CD4-positive, alpha-beta T cell treated with Interleukin-1 beta for 1 hour (primary cell): ENCODE measurements at regions not wholly inside any gene's neighbourhood (a gene's known extent, or its start where the extent isn't known, plus 50 kb on each side); places are given as distances from the start of the nearest gene placed in this dataset.

ENCODE experiments used
- DNase-seq, 2 donors: peaks; one replicate each; pipeline ENCODE4 v3.0.0-alpha.2; 2020 to 2022

DNA sequence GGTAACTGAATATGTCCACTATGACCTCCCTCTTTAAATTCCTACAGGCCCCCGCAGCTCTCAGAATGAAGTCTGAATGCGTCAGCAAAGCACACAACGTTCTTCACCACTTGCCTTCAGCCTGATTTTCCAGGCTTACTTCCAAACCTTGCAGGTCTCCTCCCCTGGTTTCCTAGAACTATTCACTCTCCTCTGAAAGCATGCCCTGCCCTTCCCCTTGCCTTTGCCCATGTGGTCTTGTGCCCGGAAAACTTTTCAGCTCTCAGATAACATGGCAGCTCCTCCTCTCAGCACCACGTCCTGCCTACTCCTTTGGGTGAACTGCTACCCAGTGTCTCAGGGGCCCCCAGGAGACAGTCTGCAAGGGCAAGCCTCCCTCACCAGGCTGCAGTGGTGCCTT, 268.5 kb upstream of the LDB2 start:
- DNase-seq: no peak

DNA sequence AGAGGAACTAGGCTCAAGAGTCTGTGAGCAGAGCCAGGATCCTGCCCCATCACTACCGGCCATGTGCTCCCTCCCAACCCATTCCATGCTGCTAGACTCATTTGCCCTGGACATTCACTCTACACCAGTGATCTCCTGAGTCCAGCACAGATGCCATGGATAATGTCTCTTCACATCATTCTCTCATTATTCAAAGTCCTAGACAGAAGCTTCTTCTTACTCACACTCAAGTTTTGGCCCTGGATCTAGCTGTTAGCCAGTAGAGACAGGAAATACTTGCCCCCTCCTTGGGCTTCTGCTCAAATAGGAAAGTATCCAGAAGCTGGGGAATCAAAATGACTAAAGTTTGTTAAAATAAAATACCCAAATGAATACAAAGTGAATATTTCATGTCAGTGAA, 266.8 kb upstream of the LDB2 start:
- DNase-seq: no peak

- no peak for DNase-seq
Observed at GRCh38 chr4:17164666-17165065, 266.2 kb upstream of the LDB2 start.

GRCh38 chr4:17163156-17163771, 264.8 kb upstream of the LDB2 start:
- DNase-seq: no peak

DNA sequence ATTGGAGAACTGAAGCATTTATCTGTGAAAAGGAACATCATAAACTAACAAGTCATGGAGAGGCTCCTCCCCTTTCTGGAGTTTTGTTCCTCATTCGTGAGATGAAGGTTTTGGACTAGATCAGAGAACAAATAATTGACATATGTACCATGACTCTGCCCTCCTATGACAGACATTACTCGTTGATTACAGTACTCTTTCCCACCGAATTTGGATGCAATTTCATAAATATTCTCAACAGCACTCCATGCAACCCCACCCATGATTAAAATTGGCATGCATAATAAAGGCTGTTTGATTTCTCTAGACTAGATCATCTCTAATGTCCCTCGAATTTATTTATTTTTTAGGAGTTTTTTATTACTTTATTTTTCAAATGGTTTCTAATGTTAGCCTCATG, 258.9 kb upstream of the LDB2 start:
- DNase-seq: no peak

DNA sequence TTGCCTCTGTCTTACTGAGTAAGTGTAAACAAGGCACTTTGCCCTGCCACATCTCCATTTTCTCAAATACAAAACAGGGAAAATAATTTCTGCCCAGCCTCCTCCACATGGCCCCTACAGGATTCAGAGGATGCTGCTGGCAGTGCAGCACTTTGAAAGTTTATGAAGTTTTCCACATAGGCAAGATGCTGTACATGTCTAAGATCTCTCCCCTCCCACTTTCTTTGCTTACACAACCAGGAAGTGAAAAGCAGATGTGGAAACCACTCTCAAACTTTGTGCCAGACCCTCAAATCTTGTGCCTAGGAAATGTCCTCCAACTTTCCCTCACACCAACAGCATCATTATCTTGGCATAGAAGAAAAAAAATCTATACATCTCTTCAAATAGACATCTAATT, 257.0 kb upstream of the LDB2 start:
- no peak for DNase-seq

DNA sequence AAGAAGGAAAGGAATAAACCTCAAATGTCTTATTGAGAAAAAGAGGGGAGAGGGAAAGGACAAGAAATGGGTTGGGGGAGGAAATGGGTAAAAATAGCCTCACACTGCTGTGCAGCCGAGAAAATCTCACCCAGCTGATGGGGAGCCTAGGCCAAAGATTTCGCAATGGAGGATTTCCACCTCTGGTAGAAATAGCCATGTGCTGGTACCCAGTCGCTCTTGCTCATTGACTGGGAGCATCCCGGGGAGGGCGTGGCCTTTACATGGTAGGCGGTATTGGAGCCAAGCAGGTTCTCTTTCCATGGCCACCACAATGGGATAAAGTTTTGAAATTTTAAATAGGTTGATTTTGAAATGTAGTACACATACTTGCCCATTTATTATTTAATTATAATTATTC, 255.1 kb upstream of the LDB2 start:
- DNase-seq: no peak

DNA sequence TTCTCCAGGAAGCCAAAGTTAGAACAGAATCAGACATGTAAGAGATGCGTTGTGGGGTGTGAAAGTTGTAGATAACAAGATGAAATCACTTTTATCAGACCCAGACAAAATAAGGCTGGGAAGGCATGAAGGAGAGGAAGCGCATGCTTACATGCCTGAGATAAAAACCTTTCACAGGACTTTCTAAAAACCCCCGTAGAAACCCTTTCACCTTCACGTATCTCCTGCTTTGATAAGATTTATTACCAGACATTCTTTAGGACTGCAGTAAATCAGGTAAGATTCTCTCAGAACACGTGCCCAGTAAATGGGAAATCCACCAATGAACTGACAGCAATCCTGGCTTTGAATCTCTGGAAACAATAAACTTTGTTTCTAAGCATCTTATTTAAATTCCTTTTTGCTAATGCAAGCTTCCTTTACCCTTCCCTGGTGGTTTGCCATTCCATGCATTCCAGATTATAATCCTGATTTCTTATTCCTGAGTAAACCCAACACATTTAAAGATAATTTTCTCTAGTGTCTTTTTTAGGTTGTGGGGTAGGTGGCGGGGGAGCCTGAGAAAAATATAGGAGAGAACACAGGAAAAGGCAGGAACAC, 254.6 kb upstream of the LDB2 start:
- no peak for DNase-seq

DNA sequence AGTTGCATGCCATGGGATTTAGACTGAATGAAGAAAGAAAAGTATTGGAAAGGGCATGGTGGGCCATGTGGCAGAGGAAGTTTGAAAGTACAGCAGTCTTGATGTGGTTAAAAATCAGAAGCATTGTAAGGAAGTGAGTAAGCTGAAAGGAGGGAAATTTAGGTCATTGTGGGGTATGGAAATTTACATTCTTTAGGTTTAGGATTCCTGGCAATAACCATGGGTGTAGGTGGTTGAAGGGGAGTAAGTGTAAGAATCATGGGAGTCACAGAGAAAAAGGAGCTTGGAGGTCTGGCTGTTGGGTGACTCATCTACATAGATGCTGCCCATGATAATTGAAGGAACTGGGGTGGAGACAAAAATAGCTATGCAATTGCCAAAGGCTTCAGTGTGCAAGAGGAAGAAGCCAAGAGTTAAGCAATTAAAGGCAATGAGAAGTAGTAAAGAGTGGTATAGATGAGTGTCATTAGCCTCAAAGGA, 243.8 kb upstream of the LDB2 start:
- DNase-seq: no peak

- no peak for DNase-seq
Observed at GRCh38 chr4:17138847-17139246, 240.4 kb upstream of the LDB2 start.

- no peak for DNase-seq
Observed at GRCh38 chr4:17134565-17134964, 236.1 kb upstream of the LDB2 start.

- DNase-seq: no peak
Observed at GRCh38 chr4:17134100-17134499, 235.7 kb upstream of the LDB2 start.

GRCh38 chr4:17132226-17132625, 233.8 kb upstream of the LDB2 start:
- no peak for DNase-seq

DNA sequence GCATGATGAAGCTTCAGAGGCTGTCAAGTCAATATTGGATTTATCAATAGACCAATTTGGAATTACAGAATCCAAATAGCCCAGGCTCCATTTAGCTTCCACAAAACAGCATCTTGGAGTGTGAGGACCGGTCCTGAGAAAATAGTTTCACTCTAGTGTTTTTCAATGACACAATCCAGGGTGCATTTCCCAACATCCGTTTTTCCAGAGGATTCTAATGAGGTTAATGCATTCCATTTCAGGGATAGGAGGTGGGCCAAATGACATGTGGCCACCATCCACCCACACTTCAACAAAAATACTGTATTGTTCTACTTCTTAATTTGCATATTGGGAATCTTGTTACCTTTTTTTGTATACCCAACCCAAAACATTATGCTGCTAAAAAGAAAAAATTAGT, 229.8 kb upstream of the LDB2 start:
- no peak for DNase-seq

DNA sequence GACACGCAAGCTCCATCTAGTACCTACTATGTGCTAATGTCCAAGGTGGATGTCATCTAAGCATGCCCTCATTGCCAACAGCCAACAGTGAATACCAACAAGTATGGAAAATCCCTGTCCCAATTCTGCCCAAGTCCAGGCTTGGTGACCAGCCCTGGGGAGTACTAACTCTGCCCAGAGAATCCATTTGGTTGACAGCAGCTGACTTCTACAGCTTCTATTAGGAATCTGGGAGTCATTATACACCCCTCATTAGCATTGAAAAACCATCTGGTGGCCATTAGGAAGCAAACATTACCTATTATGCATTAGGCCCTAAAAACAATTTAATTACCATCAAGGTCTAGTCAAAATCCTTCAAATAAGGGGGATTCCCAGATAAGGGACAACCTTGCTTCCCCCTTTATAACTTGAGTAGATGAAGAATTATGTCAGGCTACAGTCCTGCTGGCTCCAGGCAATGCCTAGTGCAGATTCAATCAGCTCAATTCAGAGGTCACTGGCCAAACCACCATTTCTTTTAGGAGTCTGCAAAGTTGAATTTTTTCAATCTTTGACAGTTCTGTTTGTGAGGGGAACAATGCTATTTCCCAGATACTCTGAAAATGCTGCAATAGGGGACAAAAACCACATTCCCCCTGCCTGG, 228.0 kb upstream of the LDB2 start:
- no peak for DNase-seq

DNA sequence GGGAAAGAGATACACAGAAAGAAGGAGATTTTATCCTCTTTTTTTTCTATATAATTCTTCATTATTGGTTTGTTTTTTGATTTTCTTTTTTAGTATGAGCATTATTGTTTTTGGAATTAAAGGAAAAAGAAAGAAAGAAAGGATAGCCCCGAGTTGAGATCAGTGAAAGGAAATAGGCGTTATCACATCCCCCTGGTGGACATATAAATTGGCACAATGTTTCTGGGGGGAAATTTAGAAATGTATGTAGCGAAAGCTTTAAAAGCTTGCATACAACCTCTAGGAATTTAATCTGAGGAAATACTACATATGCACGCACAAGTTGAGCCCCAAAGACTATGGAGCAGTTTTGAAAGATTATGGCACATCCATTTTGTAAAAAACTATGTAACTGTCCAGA, 226.3 kb upstream of the LDB2 start:
- no peak for DNase-seq

DNA sequence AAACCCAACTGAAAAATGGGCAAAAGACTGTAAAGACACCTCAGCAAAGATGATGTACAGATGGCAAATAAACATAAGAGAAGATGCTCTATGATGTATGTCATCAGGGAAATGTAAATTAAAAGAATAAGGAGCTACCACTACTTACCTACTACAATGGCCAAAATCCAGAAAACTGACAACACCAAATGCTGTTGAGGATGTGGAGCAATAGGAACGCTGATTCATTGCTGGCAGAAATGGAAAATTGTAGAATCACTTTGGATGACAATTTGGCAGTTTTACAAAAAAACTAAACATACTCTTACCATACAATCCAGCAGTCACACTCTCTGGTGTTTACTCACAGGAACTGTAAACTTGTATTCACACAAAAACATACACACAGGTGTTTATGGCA, 222.3 kb upstream of the LDB2 start:
- no peak for DNase-seq

DNA sequence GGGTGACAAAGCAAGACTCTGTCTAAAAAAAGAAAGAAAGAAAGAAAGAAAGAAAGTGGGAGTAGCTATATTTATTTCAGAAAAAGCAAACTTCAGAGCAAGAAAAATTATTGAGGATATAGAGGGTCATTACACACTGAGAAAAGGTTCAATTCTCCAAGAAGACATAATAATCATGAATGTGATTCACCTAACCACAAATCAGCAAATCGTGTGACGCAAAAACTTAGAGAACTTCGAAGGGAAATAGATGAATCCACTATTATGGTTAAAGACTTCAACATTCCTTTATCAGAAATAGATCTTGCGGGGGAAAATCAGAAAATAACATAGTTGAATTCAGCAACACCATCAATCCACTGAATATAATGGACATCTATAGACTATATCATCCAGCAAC, 219.3 kb upstream of the LDB2 start:
- no peak for DNase-seq

DNA sequence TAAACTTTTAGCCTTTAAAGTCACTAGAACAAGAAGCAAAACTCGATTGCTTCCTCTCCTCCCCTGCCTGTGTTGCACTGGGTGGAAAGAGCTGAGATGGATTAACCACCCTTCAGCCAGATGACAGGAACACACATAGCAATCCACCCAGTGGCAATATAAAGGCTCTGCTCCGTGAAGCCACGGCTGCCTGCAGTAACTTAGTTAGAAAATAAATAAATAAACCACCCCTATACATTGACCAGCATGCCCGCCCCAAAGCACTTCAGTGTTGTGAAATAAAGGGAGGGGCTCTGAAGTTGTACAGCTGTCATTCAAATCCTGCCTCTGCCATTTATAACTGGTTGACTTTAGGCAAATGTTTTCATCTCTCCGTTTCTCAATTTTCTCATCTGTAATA, 217.1 kb upstream of the LDB2 start:
- no peak for DNase-seq

DNA sequence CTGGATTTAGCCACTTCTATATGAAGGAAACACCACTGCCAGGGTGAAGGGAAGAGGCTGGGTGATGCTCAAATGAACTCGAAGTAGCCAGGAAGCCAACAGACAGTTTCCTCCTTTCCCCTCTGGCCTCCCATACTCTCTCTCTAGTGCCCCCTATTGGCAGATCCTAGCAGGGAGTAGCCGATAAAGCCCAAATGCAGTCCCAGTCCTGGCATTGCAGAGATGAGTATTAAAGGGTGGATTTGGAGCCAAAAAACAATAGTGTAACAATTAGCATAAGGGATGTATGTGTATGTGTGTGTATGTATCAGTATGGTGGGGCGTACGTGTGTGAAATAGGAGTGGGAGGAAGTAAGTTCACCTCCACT, 213.8 kb upstream of the LDB2 start:
- DNase-seq: no peak

- no peak for DNase-seq
Observed at GRCh38 chr4:17109126-17109525, 210.7 kb upstream of the LDB2 start.

GRCh38 chr4:17103231-17103630, 204.8 kb upstream of the LDB2 start:
- DNase-seq: no peak

- DNase-seq: no peak
Observed at GRCh38 chr4:17098996-17099395, 200.6 kb upstream of the LDB2 start.

GRCh38 chr4:17098401-17098800, 200.0 kb upstream of the LDB2 start:
- no peak for DNase-seq

- no peak for DNase-seq
Observed at GRCh38 chr4:17097362-17097761, 198.9 kb upstream of the LDB2 start.
